ENCODE measurements at regions not wholly inside any gene's neighbourhood (a gene's known extent, or its start where the extent isn't known, plus 50 kb on each side); places are given as distances from the start of the nearest gene placed in this dataset.
A peak's percentile ranks its signal among the peaks of the same experiment; 100 is the strongest.
"Not testable (repeated sequence)": the region's sequence is repeated elsewhere in the genome, so short reads cannot be mapped to it uniquely, and the experiment has no call there.

DNA sequence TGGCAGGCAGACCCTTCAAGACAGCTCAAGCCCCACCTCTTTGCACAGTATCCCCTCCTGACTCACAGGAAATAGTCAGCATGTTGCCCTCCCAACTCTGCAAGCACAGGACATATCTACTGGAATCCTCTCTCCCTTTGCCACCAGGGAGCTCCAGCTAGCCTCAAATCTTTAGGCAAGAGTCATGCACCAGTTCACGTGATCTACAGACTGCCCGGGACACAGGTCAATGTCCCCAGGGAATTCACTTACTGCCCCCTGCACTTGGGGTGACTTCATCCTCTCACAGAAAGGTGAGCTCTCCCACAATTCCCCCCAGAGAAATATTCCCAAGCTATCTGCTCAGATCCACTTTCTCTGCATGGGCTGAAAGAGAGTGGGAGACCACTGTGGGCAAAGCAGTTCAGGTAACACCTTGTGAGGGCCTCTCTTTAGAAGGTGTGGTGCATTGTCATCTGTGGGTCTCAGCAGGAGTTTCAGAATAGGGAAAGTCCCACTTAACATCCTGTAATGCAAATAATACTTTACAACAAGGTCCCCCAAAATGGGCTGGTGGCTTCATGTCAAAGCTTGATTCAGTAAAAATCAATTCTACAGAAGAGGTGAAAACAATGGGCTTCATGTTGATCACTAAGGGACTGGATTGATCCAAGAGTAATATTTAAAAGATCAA, 129.9 kb downstream of the NOC3L start:
- no peak for DNase-seq

- DNase-seq, result no peak
Observed at GRCh38 chr10:94235461-94235860, 127.3 kb downstream of the NOC3L start.

GRCh38 chr10:94238006-94238617, 124.6 kb downstream of the NOC3L start:
- no peak for DNase-seq

GRCh38 chr10:94239696-94240095, 123.0 kb downstream of the NOC3L start:
- DNase-seq, result no peak

GRCh38 chr10:94240491-94240890, 122.2 kb downstream of the NOC3L start:
- DNase-seq, result no peak

DNA sequence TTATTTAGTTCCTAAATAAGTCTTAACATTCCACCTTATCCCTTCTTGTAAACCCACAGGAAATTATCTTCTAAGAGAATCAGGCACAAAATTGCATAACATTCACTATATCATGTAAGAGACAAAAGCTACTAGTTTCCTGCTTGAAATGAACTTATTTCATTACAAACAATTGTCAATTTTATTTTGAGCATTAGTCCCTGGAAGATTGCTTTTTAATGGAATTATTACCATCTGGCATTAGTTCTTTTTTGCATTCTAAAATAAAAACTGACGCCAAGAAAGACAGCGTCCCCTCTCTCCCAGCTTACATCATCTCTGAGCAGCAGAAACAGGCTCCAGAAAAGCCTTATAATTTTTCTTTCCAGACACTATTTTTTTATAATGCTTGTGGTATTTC, 121.8 kb downstream of the NOC3L start:
- DNase-seq, result no peak

DNA sequence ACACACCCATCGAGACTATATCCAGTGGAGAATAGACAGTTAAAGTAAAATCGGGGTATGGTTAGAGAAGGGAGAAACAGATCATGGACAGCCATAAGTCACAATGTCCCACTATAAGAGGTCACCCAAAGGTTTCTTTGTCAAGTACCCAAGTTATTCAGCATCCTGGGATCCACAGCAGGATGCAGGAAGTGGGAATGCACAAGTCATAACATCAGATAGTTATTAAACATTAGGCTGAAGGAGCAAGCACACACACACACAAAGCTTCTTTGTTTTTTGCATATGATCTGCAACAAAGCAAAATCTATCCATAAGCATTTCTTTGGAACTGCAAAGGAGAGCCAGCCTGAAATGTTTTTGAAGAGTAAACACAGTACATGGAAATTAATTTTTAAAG, 111.6 kb downstream of the NOC3L start:
- DNase-seq, result no peak

DNA sequence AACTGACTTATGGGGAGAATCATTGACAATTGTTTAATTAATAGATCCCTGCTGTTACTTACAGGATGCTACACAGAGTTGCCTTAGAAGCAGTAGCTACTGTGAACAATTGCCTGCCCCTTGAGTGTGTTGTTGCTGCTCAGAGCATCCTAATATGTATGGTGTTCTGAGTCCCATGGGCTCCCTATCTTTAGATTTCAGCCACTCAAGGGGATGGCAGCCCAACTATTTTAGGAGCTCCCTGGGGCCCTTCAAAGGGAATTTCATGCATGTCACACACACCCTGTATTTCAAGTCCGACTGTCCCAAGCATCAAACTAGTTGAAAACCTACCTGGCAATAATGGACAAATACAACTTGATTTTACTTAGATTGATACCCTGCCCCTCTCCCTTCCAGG, 111.2 kb downstream of the NOC3L start:
- no peak for DNase-seq

- not testable (repeated sequence) for DNase-seq
Observed at GRCh38 chr10:94257407-94257806, 105.3 kb downstream of the NOC3L start.

GRCh38 chr10:94260455-94260854, 102.3 kb downstream of the NOC3L start:
- DNase-seq, result no peak

DNA sequence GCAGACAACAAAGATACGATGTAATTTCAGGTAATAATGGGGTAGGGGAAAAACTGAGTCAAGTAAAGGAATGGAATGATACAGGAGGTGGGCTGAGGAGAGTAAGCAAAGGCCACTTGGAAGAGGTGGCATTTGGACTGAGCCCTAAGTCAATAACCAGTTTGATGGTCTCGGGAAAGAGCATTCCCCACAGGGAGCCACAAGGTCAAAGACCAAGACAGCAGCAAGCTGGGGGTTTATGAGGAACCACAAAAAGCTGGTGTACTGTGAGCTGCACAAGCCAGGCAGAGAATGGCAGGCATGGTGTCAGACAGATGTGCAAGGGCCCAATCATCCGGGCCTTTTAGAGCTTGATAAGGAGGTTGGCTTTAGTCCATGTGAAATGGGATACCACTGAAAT, 98.7 kb downstream of the NOC3L start:
- DNase-seq, result no peak

DNA sequence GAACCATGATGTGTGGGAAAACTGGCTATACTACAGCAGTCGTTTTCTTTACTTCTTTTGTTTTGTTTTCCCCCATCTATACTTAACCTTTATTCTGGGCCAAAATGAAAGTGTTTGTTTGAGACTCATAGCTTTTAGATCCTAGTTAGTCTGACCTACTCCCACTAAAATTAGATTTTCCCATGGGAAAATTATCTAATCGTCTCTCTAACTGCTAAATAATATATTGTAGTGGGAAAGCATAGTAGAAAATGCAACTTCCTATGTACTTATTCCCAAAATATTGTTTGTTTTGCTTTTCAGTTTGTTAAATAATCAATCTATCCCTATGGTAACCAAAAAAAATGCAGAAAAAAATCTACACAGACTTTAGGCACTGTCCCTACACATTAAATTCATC, 96.6 kb downstream of the NOC3L start:
- no peak for DNase-seq

GRCh38 chr10:94268652-94269051, 94.1 kb downstream of the NOC3L start:
- no peak for DNase-seq

DNA sequence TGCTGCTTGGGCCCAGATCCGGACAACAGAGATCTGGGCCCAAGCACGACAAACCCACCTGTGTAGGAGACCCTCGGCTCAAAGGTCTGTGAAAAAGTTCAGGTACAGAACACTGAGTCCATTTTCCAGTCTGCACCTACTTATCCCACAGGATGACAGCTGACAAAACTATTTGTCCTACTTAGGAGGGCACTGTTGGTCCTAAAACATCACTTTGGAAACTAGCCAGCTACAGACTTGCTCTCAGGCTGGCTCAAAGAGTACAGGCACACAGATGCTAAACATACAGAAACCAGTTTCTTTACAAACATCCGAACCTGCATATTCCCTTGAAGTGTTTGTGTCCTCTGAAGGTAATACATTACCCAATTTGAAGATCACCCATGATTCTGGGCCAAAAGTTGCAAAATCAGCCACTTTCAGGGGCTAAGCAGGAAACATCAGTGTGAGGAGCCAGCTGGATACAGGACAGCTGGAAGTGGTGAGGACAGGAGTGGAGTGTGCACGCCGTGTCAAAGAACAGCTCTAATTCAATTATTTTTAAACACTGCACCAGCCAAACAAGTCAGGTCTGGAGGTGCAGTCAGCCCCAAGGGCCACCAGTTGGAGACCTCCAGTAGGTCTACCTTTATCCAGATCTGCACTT, 88.5 kb downstream of the NOC3L start:
- no peak for DNase-seq

DNA sequence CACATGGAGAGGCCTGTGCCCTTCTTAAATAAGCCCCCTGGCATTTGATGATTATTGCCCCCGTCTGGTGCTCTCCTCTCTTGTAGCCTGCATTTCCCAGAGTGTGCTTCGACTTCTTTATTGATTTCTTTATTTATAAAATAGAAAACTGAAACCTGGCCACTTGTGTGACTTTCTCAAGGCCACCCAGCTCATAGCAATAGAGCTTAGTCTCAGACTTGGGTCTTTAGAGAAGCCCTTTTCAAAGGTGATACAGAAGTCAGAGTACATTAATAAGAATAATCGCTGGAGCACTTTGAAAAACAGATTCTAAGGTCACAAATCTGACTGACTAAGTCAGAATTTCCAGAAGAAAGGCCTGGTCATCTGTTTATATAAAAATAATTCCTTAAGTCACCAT, 86.6 kb downstream of the NOC3L start:
- no peak for DNase-seq

GRCh38 chr10:94277450-94277849, 85.3 kb downstream of the NOC3L start:
- no peak for DNase-seq

GRCh38 chr10:94279835-94280709, 82.7 kb downstream of the NOC3L start:
- DNase-seq, result peak in 5 of 6 experiments; percentile 9 to 56 (median 22)

- no peak for DNase-seq
Observed at GRCh38 chr10:94281654-94282053, 81.1 kb downstream of the NOC3L start.

GRCh38 chr10:94282369-94282768, 80.4 kb downstream of the NOC3L start:
- DNase-seq, result no peak
